Muscle layer of duodenum (tissue), 2 donors: ENCODE measurements at regions not wholly inside any gene's neighbourhood (a gene's known extent, or its start where the extent isn't known, plus 50 kb on each side); places are given as distances from the start of the nearest gene placed in this dataset.

Experiments used
- H3K27ac ChIP-seq: one replicate; pipeline ENCODE4 v1.7.0; 2013; ENCODE audit warnings: mild to moderate bottlenecking, low read length
- H3K27me3 ChIP-seq: one replicate; pipeline ENCODE4 v1.7.0; 2013; ENCODE audit warnings: low read depth, mild to moderate bottlenecking, control low read depth, low read length
- H3K36me3 ChIP-seq, 2 donors: one replicate each; pipeline ENCODE4 v1.7.0; 2013; ENCODE audit warnings: low read length in 2 of 2, control low read depth in 1 of 2, mild to moderate bottlenecking in 1 of 2; ENCODE audit not compliant: insufficient read depth in 2 of 2, control insufficient read depth in 1 of 2
- H3K4me1 ChIP-seq, 2 donors: one replicate each; pipeline ENCODE4 v1.7.0; 2013; ENCODE audit warnings: low read length in 2 of 2, mild to moderate bottlenecking in 2 of 2, control low read depth in 1 of 2, moderate library complexity in 1 of 2; ENCODE audit not compliant: insufficient read depth in 2 of 2, control insufficient read depth in 1 of 2
- H3K4me3 ChIP-seq, 2 donors: one replicate each; pipeline ENCODE4 v1.7.0; 2013; ENCODE audit warnings: low read length in 2 of 2, low read depth in 1 of 2, mild to moderate bottlenecking in 1 of 2
- H3K9me3 ChIP-seq, 2 donors: one replicate each; pipeline ENCODE4 v1.7.0; 2013; ENCODE audit warnings: low read length in 2 of 2, control low read depth in 1 of 2, mild to moderate bottlenecking in 1 of 2; ENCODE audit not compliant: control insufficient read depth in 1 of 2
- donor health status: healthy.

GRCh38 chr3:82081351-82081750 lies 319.9 kb upstream of the GBE1 start:
- Histone ChIP-seq H3K27me3 (no peaks in the 10 kb centered on the region), H3K27ac (no peak overlapping the region), H3K4me1 (no peaks in the 10 kb centered on the region), H3K4me3 (no peak overlapping the region), H3K36me3 (no peaks in the 10 kb centered on the region), H3K9me3 (no peaks in the 10 kb centered on the region)

- H3K4me3 ChIP-seq, result no peak overlapping the region
- no peaks in the 10 kb centered on the region for H3K36me3 ChIP-seq
- no peaks in the 10 kb centered on the region for H3K9me3 ChIP-seq
- H3K27ac ChIP-seq, result no peak overlapping the region
- no peaks in the 10 kb centered on the region for H3K27me3 ChIP-seq
- H3K4me1 ChIP-seq, result no peaks in the 10 kb centered on the region
These were observed 319.3 kb upstream of the GBE1 start for GRCh38 chr3:82080792-82081191.

- Histone ChIP-seq H3K27me3 (no peaks in the 10 kb centered on the region), H3K27ac (no peak overlapping the region), H3K9me3 (no peaks in the 10 kb centered on the region), H3K36me3 (no peaks in the 10 kb centered on the region), H3K4me3 (no peak overlapping the region), H3K4me1 (no peaks in the 10 kb centered on the region)
These were observed 318.8 kb upstream of the GBE1 start for GRCh38 chr3:82080261-82080660.

GRCh38 chr3:82079335-82079890 lies 318.0 kb upstream of the GBE1 start:
- Histone ChIP-seq H3K27ac (no peak overlapping the region), H3K4me1 (no peaks in the 10 kb centered on the region), H3K9me3 (no peaks in the 10 kb centered on the region), H3K4me3 (no peak overlapping the region), H3K36me3 (no peaks in the 10 kb centered on the region), H3K27me3 (no peaks in the 10 kb centered on the region)

GRCh38 chr3:82078246-82078645 lies 316.8 kb upstream of the GBE1 start:
- Histone ChIP-seq H3K4me1 (no peaks in the 10 kb centered on the region), H3K27me3 (no peaks in the 10 kb centered on the region), H3K4me3 (no peak overlapping the region), H3K9me3 (no peaks in the 10 kb centered on the region), H3K36me3 (no peaks in the 10 kb centered on the region), H3K27ac (no peak overlapping the region)

- Histone ChIP-seq H3K9me3 (no peaks in the 10 kb centered on the region), H3K4me3 (no peak overlapping the region), H3K4me1 (no peaks in the 10 kb centered on the region), H3K27ac (no peak overlapping the region), H3K36me3 (no peaks in the 10 kb centered on the region), H3K27me3 (no peaks in the 10 kb centered on the region)
These were observed 306.0 kb upstream of the GBE1 start for GRCh38 chr3:82067420-82067819.

GRCh38 chr3:82058809-82059208 lies 297.4 kb upstream of the GBE1 start:
- Histone ChIP-seq H3K9me3 (no peaks in the 10 kb centered on the region), H3K4me3 (no peak overlapping the region), H3K36me3 (no peaks in the 10 kb centered on the region), H3K27me3 (no peaks in the 10 kb centered on the region), H3K4me1 (no peaks in the 10 kb centered on the region), H3K27ac (no peak overlapping the region)

GRCh38 chr3:82055792-82056191 lies 294.3 kb upstream of the GBE1 start:
- Histone ChIP-seq H3K4me1 (no peaks in the 10 kb centered on the region), H3K9me3 (no peaks in the 10 kb centered on the region), H3K36me3 (no peaks in the 10 kb centered on the region), H3K27me3 (no peaks in the 10 kb centered on the region), H3K4me3 (no peak overlapping the region), H3K27ac (no peak overlapping the region)

GRCh38 chr3:82054849-82055248 lies 293.4 kb upstream of the GBE1 start:
- Histone ChIP-seq H3K27me3 (no peaks in the 10 kb centered on the region), H3K4me1 (no peaks in the 10 kb centered on the region), H3K27ac (no peak overlapping the region), H3K4me3 (no peak overlapping the region), H3K36me3 (no peaks in the 10 kb centered on the region), H3K9me3 (no peaks in the 10 kb centered on the region)

GRCh38 chr3:82053236-82053635 lies 291.8 kb upstream of the GBE1 start:
- Histone ChIP-seq H3K4me3 (no peak overlapping the region), H3K4me1 (no peaks in the 10 kb centered on the region)

GRCh38 chr3:82050382-82050781 lies 288.9 kb upstream of the GBE1 start:
- Histone ChIP-seq H3K4me1 (no peaks in the 10 kb centered on the region), H3K9me3 (no peaks in the 10 kb centered on the region), H3K36me3 (no peaks in the 10 kb centered on the region), H3K4me3 (no peak overlapping the region), H3K27me3 (no peaks in the 10 kb centered on the region), H3K27ac (no peak overlapping the region)

More at GRCh38 chr3:82053236-82053635, 291.8 kb upstream of the GBE1 start:
- H3K9me3 ChIP-seq, result no peaks in the 10 kb centered on the region
- H3K27ac ChIP-seq, result no peak overlapping the region
- no peaks in the 10 kb centered on the region for H3K27me3 ChIP-seq
- H3K36me3 ChIP-seq, result no peaks in the 10 kb centered on the region

GRCh38 chr3:82048711-82049110 lies 287.3 kb upstream of the GBE1 start:
- no peaks in the 10 kb centered on the region for H3K9me3 ChIP-seq
- no peaks in the 10 kb centered on the region for H3K27me3 ChIP-seq
- H3K27ac ChIP-seq, result no peak overlapping the region
- no peaks in the 10 kb centered on the region for H3K36me3 ChIP-seq
- no peaks in the 10 kb centered on the region for H3K4me1 ChIP-seq
- H3K4me3 ChIP-seq, result no peak overlapping the region
